ENCODE measurements at regions not wholly inside any gene's neighbourhood (a gene's known extent, or its start where the extent isn't known, plus 50 kb on each side); places are given as distances from the start of the nearest gene placed in this dataset.

DNA sequence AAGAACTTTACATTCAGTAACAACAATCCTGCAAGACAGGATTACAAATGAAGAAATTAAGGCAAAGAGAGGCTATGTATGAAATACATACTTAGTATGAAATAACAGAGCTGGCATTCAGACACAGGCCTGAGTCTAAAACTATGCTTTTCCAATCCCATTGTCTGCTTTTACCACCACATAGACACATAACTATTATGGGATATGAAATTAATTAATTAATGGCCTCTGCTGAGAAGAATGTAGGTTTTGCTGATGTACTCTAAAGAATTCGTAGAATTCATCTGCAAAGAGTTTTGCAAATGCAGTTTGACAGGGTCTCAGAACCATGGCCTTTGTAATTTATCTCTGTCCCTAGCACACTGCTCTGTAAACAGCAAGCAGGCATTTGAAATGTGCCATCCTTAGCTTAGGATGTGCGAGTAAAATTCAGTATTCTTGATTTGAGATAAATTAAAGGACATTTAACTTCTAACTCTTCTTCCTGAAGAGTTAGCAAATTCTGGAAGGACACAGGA, 54.5 kb upstream of the BOC start:
- no peak overlapping the region for H3K27ac Mint-ChIP-seq
- no peaks in the 10 kb centered on the region for H3K9me3 Mint-ChIP-seq
- ATAC-seq (replicated peaks in 1 of 2): no peak
- H3K36me3 Mint-ChIP-seq (ENCODE audit: insufficient read depth in 2 of 2): no peaks in the 10 kb centered on the region
- no peaks in the 10 kb centered on the region for H3K27me3 Mint-ChIP-seq (ENCODE audit: low read depth)
- no peak for DNase-seq
- no peaks in the 10 kb centered on the region for H3K4me1 Mint-ChIP-seq (ENCODE audit: low read depth)
- no peak overlapping the region for H3K4me3 Mint-ChIP-seq

DNA sequence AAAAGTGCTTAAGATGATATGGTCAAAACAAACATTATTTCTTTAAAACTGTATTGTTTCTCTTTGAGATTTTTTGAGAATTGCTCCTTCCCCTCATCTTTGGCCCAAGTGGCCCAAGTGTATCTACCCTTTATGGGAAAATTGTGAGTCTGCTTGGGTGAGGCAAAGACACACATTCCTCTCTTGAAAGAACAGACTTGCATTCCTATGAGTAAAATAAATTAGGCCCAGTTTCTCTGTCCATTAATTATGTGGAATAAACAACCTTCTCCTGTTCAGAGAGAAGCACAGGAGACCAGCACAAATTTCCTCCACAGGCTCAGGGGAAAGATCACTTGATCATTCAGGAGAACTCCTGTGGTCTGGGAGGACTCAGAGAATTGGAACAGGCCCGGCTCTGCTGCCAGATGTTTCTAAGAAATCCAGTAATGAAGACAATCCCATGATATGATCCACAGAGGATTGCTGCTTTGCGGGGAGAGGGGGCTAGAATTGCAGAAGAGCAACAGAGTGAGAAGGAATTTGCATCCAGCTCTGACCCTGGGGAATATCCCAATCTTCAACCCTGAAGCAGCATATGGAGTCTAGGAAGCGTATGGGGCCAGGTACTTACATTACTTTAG, 53.8 kb upstream of the BOC start:
- Mint-ChIP-seq H3K27me3 (ENCODE audit: low read depth) (no peaks in the 10 kb centered on the region), H3K9me3 (no peaks in the 10 kb centered on the region), H3K27ac (no peak overlapping the region), H3K36me3 (ENCODE audit: insufficient read depth in 2 of 2) (no peaks in the 10 kb centered on the region), H3K4me3 (no peak overlapping the region), H3K4me1 (ENCODE audit: low read depth) (no peaks in the 10 kb centered on the region)
- DNase-seq: no peak
- no peak for ATAC-seq (replicated peaks in 1 of 2)

DNA sequence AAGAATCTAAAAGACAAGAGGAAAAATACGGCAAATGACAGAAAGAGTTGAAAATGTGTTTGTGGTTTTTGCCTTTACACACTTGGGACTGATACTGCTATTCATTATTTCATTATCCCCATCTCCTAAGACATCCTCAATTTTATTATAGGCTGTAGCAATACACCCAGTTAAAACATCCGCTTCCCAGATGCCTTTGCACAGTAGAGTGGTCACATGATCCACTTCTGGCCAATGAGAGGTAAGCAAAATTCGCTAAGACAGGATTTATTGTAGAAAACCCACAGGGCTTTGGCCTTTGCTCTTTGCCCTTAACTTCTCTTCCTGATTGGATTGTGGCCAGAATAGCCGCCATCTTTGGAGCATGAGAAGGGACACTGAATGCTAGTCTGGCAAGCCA, 53.2 kb upstream of the BOC start:
- no peak for ATAC-seq (replicated peaks in 1 of 2)
- Mint-ChIP-seq H3K27ac (no peak overlapping the region), H3K36me3 (ENCODE audit: insufficient read depth in 2 of 2) (no peaks in the 10 kb centered on the region), H3K4me1 (ENCODE audit: low read depth) (no peaks in the 10 kb centered on the region), H3K9me3 (no peaks in the 10 kb centered on the region), H3K4me3 (no peak overlapping the region), H3K27me3 (ENCODE audit: low read depth) (no peaks in the 10 kb centered on the region)
- DNase-seq: no peak

Measured in activated T-cell treated with anti-CD3 and anti-CD28 coated beads, Interleukin-2, amount 50 U/mL, for 72 hours (primary cell).